ENCODE measurements at regions not wholly inside any gene's neighbourhood (a gene's known extent, or its start where the extent isn't known, plus 50 kb on each side); places are given as distances from the start of the nearest gene placed in this dataset.

DNA sequence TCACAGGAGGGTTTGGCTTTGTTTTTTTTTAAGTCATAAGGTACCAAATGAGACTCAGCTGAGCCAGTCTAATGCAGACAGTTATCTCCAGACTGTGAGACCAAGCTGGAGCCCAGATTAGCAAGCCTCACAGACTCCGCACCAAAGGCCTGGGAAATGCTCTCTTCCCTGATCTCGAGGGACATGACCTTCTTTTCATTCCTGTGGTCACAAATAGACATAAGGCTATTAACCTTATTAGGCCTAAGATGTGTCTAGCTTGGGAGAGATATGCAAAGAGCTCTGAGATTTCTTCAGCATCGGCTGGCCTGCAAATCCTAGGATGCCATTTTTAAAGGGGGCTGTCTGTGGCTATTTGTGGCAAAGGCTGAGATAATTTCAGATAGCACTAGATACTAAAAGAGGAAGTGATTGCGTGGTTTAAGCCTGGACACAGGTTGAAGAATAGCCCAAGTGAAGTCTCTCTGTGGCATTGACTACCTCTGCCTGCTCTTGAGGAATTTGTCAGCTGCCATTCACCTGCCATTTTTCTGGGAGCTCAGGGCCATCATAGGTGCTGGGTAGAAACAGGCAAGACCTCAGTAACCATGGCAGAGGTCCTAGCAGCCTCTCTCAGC is 301.3 kb downstream of the SIPA1L2 start:
- TF ChIP-seq, protein P1, sequence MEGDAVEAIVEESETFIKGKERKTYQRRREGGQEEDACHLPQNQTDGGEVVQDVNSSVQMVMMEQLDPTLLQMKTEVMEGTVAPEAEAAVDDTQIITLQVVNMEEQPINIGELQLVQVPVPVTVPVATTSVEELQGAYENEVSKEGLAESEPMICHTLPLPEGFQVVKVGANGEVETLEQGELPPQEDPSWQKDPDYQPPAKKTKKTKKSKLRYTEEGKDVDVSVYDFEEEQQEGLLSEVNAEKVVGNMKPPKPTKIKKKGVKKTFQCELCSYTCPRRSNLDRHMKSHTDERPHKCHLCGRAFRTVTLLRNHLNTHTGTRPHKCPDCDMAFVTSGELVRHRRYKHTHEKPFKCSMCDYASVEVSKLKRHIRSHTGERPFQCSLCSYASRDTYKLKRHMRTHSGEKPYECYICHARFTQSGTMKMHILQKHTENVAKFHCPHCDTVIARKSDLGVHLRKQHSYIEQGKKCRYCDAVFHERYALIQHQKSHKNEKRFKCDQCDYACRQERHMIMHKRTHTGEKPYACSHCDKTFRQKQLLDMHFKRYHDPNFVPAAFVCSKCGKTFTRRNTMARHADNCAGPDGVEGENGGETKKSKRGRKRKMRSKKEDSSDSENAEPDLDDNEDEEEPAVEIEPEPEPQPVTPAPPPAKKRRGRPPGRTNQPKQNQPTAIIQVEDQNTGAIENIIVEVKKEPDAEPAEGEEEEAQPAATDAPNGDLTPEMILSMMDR (conservative IDR thresholded peaks at IDR 0.05), result no peak
- no peak for TF ChIP-seq ZFX (IDR thresholded peaks at IDR 0.05)

All from C4-2B (cell line).